WTC11 (cell line): ENCODE measurements at regions not wholly inside any gene's neighbourhood (a gene's known extent, or its start where the extent isn't known, plus 50 kb on each side); places are given as distances from the start of the nearest gene placed in this dataset.

Source experiments
- ATAC-seq: fragments of 200-7000 bp; cut with Tn5 transposase; 2 replicates; pipeline ENCODE4 v1.10.0; 2021; ENCODE audit warnings: mild to moderate bottlenecking, moderate library complexity
- CTCF ChIA-PET: fragments of 300-600 bp; sonication (Branson Sonifier 250); formaldehyde crosslinking; loops from one replicate; lab custom pipeline; 2021; ENCODE audit warnings: antibody characterized with exemption; lab: Charles Lee
- POLR2A ChIA-PET: fragments of 350-600 bp; sonication (Branson Sonifier 250); formaldehyde crosslinking; loops from one replicate; lab custom pipeline; 2021; ENCODE audit warnings: antibody characterized with exemption; lab: Charles Lee
- DNase-seq: peaks from one replicate; pipeline ENCODE4 v3.0.0; 2021; ENCODE audit warnings: low spot score
- H3K27ac Mint-ChIP-seq: 2 replicates; pipeline ENCODE4 v1.8.0; 2021; ENCODE audit warnings: mixed read lengths
- H3K27me3 Mint-ChIP-seq: 2 replicates; pipeline ENCODE4 v1.8.0; 2021; ENCODE audit warnings: low read depth, mild to moderate bottlenecking, moderate library complexity, mixed read lengths
- H3K36me3 Mint-ChIP-seq: 2 replicates; pipeline ENCODE4 v1.8.0; 2021; ENCODE audit warnings: mixed read lengths
- H3K4me1 Mint-ChIP-seq: 2 replicates; pipeline ENCODE4 v1.8.0; 2022; ENCODE audit warnings: mixed read lengths
- H3K4me3 Mint-ChIP-seq: 2 replicates; pipeline ENCODE4 v1.8.0; 2021; ENCODE audit warnings: mild to moderate bottlenecking, moderate library complexity, mixed read lengths
- H3K9me3 Mint-ChIP-seq: 2 replicates; pipeline ENCODE4 v1.8.0; 2021; ENCODE audit warnings: mixed read lengths
- ATF1 ChIP-seq: sonication (generic); formaldehyde crosslinking; IDR thresholded peaks from 2 replicates; pipeline ENCODE4 v1.8.1; 2023; ENCODE audit warnings: mild to moderate bottlenecking, moderate library complexity, missing genetic modification reagents
- CDX4 ChIP-seq: fragments of 250-450 bp; sonication (Bioruptor Pico); IDR thresholded peaks from 2 replicates; pipeline ENCODE4 v1.9.0; 2021; ENCODE audit warnings: moderate library complexity, mild to moderate bottlenecking, inconsistent platforms, borderline replicate concordance
- E2F4 ChIP-seq: sonication (generic); formaldehyde crosslinking; IDR thresholded peaks from 2 replicates; pipeline ENCODE4 v1.8.1; 2022; ENCODE audit warnings: low read depth, mild to moderate bottlenecking, moderate library complexity, missing genetic modification reagents, borderline replicate concordance
- FOXP1 ChIP-seq: sonication (generic); formaldehyde crosslinking; IDR thresholded peaks from 2 replicates; pipeline ENCODE4 v1.8.0; 2022; ENCODE audit warnings: missing genetic modification reagents, mild to moderate bottlenecking, moderate library complexity, borderline replicate concordance
- GRHL2 ChIP-seq: fragments of 250-450 bp; sonication (Bioruptor Pico); IDR thresholded peaks from 2 replicates; pipeline ENCODE4 v1.8.0; 2022; ENCODE audit warnings: mild to moderate bottlenecking, moderate library complexity; ENCODE audit not compliant: insufficient replicate concordance, severe bottlenecking
- KAT7 ChIP-seq: sonication (generic); formaldehyde crosslinking; IDR thresholded peaks from 2 replicates; pipeline ENCODE4 v1.8.1; 2023; ENCODE audit warnings: missing genetic modification reagents, mild to moderate bottlenecking, borderline replicate concordance
- NR1H2 ChIP-seq: sonication (generic); formaldehyde crosslinking; IDR thresholded peaks from 2 replicates; pipeline ENCODE4 v1.9.0; 2021; ENCODE audit warnings: mild to moderate bottlenecking, moderate library complexity, missing genetic modification reagents
- PRRX2 ChIP-seq: fragments of 250-450 bp; sonication (Bioruptor Pico); IDR thresholded peaks from 2 replicates; pipeline ENCODE4 v1.8.0; 2021; ENCODE audit warnings: mild to moderate bottlenecking
- RELA ChIP-seq: sonication (generic); formaldehyde crosslinking; IDR thresholded peaks from 2 replicates; pipeline ENCODE4 v1.8.1; 2022; ENCODE audit warnings: missing genetic modification reagents, mild to moderate bottlenecking, borderline replicate concordance
- SMAD3 ChIP-seq: sonication (generic); formaldehyde crosslinking; IDR thresholded peaks from 2 replicates; pipeline ENCODE4 v1.8.0; 2022; ENCODE audit warnings: missing genetic modification reagents, mild to moderate bottlenecking, borderline replicate concordance
- STAT6 ChIP-seq: sonication (generic); formaldehyde crosslinking; conservative IDR thresholded peaks from 2 replicates; pipeline ENCODE4 v1.8.1; 2023; ENCODE audit warnings: mild to moderate bottlenecking, low read depth, missing genetic modification reagents, moderate library complexity
- TP53 ChIP-seq: sonication (generic); formaldehyde crosslinking; IDR thresholded peaks from 2 replicates; pipeline ENCODE4 v1.8.1; 2023; ENCODE audit warnings: mild to moderate bottlenecking, missing genetic modification reagents
- ZNF138 ChIP-seq: sonication (generic); formaldehyde crosslinking; conservative IDR thresholded peaks from 2 replicates; pipeline ENCODE4 v1.8.1; 2022; ENCODE audit warnings: mild to moderate bottlenecking, moderate library complexity, missing genetic modification reagents
- ZNF232 ChIP-seq: sonication (generic); formaldehyde crosslinking; IDR thresholded peaks from 2 replicates; pipeline ENCODE4 v1.8.0; 2022; ENCODE audit warnings: mild to moderate bottlenecking, missing genetic modification reagents
- ZNF671 ChIP-seq: fragments of 250-450 bp; sonication (Bioruptor Pico); IDR thresholded peaks from 2 replicates; pipeline ENCODE4 v1.8.0; 2021; ENCODE audit warnings: mild to moderate bottlenecking
- TF ChIP-seq, protein P1 (sequence below): fragments of 250-450 bp; sonication (Bioruptor Pico); IDR thresholded peaks from 2 replicates; pipeline ENCODE4 v1.8.0; 2021; ENCODE audit warnings: mild to moderate bottlenecking
- TF ChIP-seq, protein P2 (sequence below): fragments of 200-600 bp; IDR thresholded peaks from 2 replicates; pipeline ENCODE4 v1.8.0; 2022; ENCODE audit warnings: antibody characterized with exemption
- TF ChIP-seq, protein P3 (sequence below): fragments of 250-450 bp; sonication (Bioruptor Pico); IDR thresholded peaks from 2 replicates; pipeline ENCODE4 v1.9.0; 2021; ENCODE audit warnings: mild to moderate bottlenecking
- TF ChIP-seq, protein P4 (sequence below): sonication (generic); formaldehyde crosslinking; IDR thresholded peaks from 2 replicates; pipeline ENCODE4 v1.8.0; 2023; ENCODE audit warnings: missing genetic modification reagents

DNA sequence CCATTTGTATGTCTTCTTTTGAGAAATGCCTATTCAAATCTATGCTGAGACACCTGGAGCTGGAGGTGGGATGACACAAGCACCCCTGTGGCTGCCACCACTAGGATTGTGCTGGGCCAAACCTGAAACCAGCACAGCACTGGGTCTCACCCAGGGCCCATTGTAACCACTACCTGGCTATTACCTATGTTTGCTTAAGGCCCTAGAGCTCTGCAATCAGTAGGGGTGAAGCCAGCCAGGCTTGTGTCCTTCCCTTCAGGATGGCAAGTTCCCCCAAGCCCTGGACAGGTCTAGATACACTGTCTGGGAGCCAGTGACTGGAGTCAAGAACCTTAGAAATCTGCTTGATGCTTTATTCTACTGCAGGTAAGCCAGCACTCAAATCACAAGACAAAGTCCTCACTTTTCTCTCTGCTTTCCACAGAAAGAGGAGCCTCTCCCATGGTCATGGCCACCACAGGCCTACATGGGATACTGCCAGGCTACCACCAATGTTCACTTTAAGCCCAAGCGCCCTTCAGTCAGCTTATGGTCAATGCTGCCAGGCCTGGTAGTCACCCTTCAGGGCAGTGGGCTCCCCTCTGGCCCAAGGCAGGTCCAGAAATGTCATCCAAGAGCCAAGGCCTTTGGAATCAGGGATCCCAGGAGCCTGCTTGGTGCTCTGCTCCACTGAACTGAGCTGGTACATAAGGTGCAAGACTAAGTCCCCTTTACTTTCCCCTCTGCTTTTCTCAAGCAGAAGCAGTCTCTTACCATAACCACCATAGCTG lies 105.3 kb downstream of the BMS1 start (continued):
- no peak for TF ChIP-seq CDX4 (CRISPR knock-in tag)
- no peak for TF ChIP-seq ZNF138
- TF ChIP-seq FOXP1 (CRISPR knock-in tag): no peak
- TF ChIP-seq, protein P1, sequence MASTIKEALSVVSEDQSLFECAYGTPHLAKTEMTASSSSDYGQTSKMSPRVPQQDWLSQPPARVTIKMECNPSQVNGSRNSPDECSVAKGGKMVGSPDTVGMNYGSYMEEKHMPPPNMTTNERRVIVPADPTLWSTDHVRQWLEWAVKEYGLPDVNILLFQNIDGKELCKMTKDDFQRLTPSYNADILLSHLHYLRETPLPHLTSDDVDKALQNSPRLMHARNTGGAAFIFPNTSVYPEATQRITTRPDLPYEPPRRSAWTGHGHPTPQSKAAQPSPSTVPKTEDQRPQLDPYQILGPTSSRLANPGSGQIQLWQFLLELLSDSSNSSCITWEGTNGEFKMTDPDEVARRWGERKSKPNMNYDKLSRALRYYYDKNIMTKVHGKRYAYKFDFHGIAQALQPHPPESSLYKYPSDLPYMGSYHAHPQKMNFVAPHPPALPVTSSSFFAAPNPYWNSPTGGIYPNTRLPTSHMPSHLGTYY (CRISPR knock-in tag): no peak
- no peak for TF ChIP-seq NR1H2 (CRISPR knock-in tag)
- no peak for TF ChIP-seq KAT7
- TF ChIP-seq, protein P2, sequence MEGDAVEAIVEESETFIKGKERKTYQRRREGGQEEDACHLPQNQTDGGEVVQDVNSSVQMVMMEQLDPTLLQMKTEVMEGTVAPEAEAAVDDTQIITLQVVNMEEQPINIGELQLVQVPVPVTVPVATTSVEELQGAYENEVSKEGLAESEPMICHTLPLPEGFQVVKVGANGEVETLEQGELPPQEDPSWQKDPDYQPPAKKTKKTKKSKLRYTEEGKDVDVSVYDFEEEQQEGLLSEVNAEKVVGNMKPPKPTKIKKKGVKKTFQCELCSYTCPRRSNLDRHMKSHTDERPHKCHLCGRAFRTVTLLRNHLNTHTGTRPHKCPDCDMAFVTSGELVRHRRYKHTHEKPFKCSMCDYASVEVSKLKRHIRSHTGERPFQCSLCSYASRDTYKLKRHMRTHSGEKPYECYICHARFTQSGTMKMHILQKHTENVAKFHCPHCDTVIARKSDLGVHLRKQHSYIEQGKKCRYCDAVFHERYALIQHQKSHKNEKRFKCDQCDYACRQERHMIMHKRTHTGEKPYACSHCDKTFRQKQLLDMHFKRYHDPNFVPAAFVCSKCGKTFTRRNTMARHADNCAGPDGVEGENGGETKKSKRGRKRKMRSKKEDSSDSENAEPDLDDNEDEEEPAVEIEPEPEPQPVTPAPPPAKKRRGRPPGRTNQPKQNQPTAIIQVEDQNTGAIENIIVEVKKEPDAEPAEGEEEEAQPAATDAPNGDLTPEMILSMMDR: no peak
- TF ChIP-seq, protein P3, sequence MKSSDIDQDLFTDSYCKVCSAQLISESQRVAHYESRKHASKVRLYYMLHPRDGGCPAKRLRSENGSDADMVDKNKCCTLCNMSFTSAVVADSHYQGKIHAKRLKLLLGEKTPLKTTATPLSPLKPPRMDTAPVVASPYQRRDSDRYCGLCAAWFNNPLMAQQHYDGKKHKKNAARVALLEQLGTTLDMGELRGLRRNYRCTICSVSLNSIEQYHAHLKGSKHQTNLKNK: no peak
- no peak for TF ChIP-seq RELA (CRISPR knock-in tag)
- TF ChIP-seq ZNF671: no peak
- TF ChIP-seq ZNF232 (CRISPR knock-in tag): no peak

DNA sequence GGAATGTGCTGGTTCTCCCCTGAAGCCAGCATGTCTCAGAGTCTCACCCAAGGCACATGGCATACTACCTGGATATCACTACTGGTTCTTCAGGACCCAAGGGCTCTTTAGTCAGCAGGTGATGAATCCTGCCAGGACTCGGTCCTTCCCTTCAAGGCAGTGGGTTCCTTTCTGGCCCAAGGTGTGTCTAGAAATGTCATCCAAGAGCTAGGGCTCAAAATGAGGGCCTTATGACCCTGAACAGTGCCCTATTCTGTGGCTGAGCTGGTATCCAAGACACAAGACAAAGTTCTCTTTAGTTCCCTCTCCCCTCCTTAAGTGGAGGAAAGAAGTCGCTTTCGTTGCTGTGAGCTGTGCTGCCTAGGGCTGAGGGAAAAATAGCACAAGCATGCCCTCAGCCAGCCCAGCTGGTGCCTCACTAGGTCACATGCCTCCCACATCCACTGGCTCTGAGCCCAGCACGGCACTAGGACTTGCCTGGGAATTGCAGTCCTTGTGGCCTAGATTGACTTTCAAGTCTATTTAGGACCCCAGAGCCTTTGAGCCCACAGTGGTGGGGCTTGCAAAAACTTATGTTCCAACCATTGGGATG lies 106.0 kb downstream of the BMS1 start:
- ATAC-seq (no peak), DNase-seq (no peak)
- TF ChIP-seq GRHL2 (CRISPR knock-in tag) (no peak), ZNF138 (no peak), ATF1 (no peak), PRRX2 (no peak)
- TF ChIP-seq, protein P4, sequence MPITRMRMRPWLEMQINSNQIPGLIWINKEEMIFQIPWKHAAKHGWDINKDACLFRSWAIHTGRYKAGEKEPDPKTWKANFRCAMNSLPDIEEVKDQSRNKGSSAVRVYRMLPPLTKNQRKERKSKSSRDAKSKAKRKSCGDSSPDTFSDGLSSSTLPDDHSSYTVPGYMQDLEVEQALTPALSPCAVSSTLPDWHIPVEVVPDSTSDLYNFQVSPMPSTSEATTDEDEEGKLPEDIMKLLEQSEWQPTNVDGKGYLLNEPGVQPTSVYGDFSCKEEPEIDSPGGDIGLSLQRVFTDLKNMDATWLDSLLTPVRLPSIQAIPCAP (CRISPR knock-in tag): no peak
- TF ChIP-seq, protein P2: no peak
- no peaks in the 10 kb centered on the region for H3K27me3 Mint-ChIP-seq
- no peaks in the 10 kb centered on the region for H3K9me3 Mint-ChIP-seq
- H3K36me3 Mint-ChIP-seq: no peaks in the 10 kb centered on the region
- H3K4me3 Mint-ChIP-seq: no peak overlapping the region
- POLR2A ChIA-PET: no interaction called here
- CTCF ChIA-PET: no interaction called here
- H3K4me1 Mint-ChIP-seq: peaks cover 4% of the 10 kb centered on the region; the same call in 1 of the 2 replicates
- no peak overlapping the region for H3K27ac Mint-ChIP-seq

GRCh38 chr10:42896735-42897134 lies 114.1 kb downstream of the BMS1 start:
- DNase-seq (no peak), ATAC-seq (no peak)
- Mint-ChIP-seq H3K27me3 (peaks cover 62% of the 10 kb centered on the region), H3K9me3 (peaks cover 20% of the 10 kb centered on the region), H3K27ac (no peak overlapping the region), H3K4me3 (no peak overlapping the region), H3K36me3 (peaks cover 20% of the 10 kb centered on the region), H3K4me1 (peaks cover 15% of the 10 kb centered on the region)
- TF ChIP-seq RELA (CRISPR knock-in tag): no peak
- TF ChIP-seq STAT6 (CRISPR knock-in tag): no peak
- no peak for TF ChIP-seq ZNF671
- no peak for TF ChIP-seq E2F4
- TF ChIP-seq TP53 (CRISPR knock-in tag): no peak
- no peak for TF ChIP-seq ZNF138
- no peak for TF ChIP-seq SMAD3
- ChIA-PET CTCF (no interaction called here), POLR2A (no interaction called here)
